CD4-positive, alpha-beta T cell treated with Interleukin-15 for 4 hours (primary cell): ENCODE measurements at regions not wholly inside any gene's neighbourhood (a gene's known extent, or its start where the extent isn't known, plus 50 kb on each side); places are given as distances from the start of the nearest gene placed in this dataset.

Experiments
- DNase-seq: peaks from one replicate; pipeline ENCODE4 v3.0.0-alpha.2; 2020; ENCODE audit warnings: low spot score

GRCh38 chr3:170730071-170730812 lies 139.8 kb downstream of the RPL22L1 start:
- DNase-seq = no peak

- no peak for DNase-seq
Observed at GRCh38 chr3:170728181-170728580, 141.8 kb downstream of the RPL22L1 start.

- no peak for DNase-seq
Observed at GRCh38 chr3:170727754-170728153, 141.9 kb upstream of the SLC7A14 start.

GRCh38 chr3:170726976-170727661 lies 141.2 kb upstream of the SLC7A14 start:
- no peak for DNase-seq

- DNase-seq = no peak
Observed at GRCh38 chr3:170725285-170725731, 139.4 kb upstream of the SLC7A14 start.

GRCh38 chr3:170724599-170725280 lies 138.9 kb upstream of the SLC7A14 start:
- DNase-seq = no peak

- no peak for DNase-seq
Observed at GRCh38 chr3:170723241-170723640, 137.4 kb upstream of the SLC7A14 start.

- no peak for DNase-seq
Observed at GRCh38 chr3:170721563-170721962, 135.7 kb upstream of the SLC7A14 start.

- DNase-seq = no peak
Observed at GRCh38 chr3:170719300-170719699, 133.4 kb upstream of the SLC7A14 start.

GRCh38 chr3:170718848-170719247 lies 133.0 kb upstream of the SLC7A14 start:
- no peak for DNase-seq

- DNase-seq = no peak
Observed at GRCh38 chr3:170717410-170718402, 131.8 kb upstream of the SLC7A14 start.

GRCh38 chr3:170716172-170716805 lies 130.4 kb upstream of the SLC7A14 start:
- no peak for DNase-seq

GRCh38 chr3:170714562-170715535 lies 129.0 kb upstream of the SLC7A14 start:
- no peak for DNase-seq

- DNase-seq = no peak
Observed at GRCh38 chr3:170714122-170714521, 128.2 kb upstream of the SLC7A14 start.

GRCh38 chr3:170713653-170714052 lies 127.8 kb upstream of the SLC7A14 start:
- DNase-seq = no peak

- no peak for DNase-seq
Observed at GRCh38 chr3:170712798-170713197, 126.9 kb upstream of the SLC7A14 start.

- DNase-seq = no peak
Observed at GRCh38 chr3:170712336-170712735, 126.5 kb upstream of the SLC7A14 start.

- no peak for DNase-seq
Observed at GRCh38 chr3:170711786-170712185, 125.9 kb upstream of the SLC7A14 start.

GRCh38 chr3:170709046-170709445 lies 123.2 kb upstream of the SLC7A14 start:
- no peak for DNase-seq

GRCh38 chr3:170707899-170708298 lies 122.0 kb upstream of the SLC7A14 start:
- no peak for DNase-seq
